HG03025 (cell line): ENCODE measurements at regions not wholly inside any gene's neighbourhood (a gene's known extent, or its start where the extent isn't known, plus 50 kb on each side); places are given as distances from the start of the nearest gene placed in this dataset.
"Not testable (repeated sequence)": the region's sequence is repeated elsewhere in the genome, so short reads cannot be mapped to it uniquely, and the experiment has no call there.

Experiments used
- ATAC-seq: cut with Tn5 transposase; IDR thresholded peaks from one replicate; pipeline ENCODE4 v1.9.1; 2021; ENCODE audit warnings: mild to moderate bottlenecking, moderate library complexity; ENCODE audit not compliant: unreplicated experiment, low FRiP score

- ATAC-seq = no peak
Measured at GRCh38 chr15:79602180-79602579, 170.0 kb downstream of the MINAR1 start.

DNA sequence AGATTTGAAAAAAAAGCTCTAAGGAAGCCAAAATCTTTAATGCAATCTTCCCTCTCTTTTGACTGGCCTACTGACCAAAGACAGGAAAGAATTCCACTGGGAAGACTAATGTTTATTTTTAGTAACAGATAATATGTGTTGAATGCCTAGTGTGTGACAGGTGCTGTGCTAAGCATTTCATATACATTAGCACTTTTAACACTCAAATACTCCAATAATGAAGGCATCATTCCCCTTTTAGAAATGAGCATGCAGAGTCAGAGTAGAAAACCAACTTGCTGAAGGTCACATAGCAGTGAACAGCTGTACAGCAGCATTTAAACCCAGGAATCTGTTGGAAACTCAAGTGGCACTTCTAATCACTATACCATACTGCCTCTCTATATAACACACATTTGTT is 170.6 kb downstream of the MINAR1 start:
- ATAC-seq = no peak

- ATAC-seq = no peak
Measured at GRCh38 chr15:79606831-79607355, 174.8 kb downstream of the MINAR1 start.

GRCh38 chr15:79608066-79608864 is 176.1 kb downstream of the MINAR1 start:
- ATAC-seq = no peak

DNA sequence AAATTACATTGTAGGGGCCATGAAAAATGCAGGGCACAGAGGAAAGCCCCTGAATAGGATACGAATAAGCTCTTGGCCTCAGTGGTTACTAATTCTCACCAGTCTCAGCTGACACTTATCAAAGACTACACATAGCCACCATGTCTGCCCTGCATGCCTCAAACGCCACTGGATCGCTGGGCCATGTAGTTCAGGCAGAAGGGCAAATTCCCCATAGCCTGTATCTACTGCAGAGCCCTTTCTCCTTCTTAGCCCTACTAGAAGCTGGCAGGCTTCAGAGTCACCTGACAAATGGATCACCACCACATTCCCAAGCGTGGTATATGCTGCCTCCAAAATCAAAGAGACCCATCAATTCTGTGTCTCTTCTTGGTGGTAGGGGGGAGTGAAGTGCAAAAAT is 177.4 kb downstream of the MINAR1 start:
- ATAC-seq = no peak

DNA sequence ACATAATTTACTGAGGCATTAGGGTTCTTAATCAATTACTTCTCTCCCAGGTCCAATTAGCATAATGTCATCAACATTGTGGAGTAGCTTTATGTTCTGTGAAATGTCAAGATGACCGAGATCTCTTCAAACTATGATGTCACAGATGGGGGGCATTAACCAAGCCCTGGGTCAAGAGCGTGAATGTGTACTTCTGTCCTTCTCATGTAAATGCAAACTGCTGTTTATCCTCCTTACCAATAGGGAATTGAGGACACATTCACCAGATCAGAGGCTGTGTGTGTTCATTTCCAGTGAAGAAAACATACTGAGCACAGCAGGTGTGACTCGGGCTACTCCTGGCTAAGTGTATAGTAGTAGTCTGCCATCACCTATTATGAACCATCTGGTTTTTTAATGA is 177.9 kb downstream of the MINAR1 start:
- ATAC-seq = no peak

GRCh38 chr15:79615754-79616153 is 183.6 kb downstream of the MINAR1 start:
- ATAC-seq = no peak

- ATAC-seq = no peak
Measured at GRCh38 chr15:79617071-79617470, 184.9 kb downstream of the MINAR1 start.

DNA sequence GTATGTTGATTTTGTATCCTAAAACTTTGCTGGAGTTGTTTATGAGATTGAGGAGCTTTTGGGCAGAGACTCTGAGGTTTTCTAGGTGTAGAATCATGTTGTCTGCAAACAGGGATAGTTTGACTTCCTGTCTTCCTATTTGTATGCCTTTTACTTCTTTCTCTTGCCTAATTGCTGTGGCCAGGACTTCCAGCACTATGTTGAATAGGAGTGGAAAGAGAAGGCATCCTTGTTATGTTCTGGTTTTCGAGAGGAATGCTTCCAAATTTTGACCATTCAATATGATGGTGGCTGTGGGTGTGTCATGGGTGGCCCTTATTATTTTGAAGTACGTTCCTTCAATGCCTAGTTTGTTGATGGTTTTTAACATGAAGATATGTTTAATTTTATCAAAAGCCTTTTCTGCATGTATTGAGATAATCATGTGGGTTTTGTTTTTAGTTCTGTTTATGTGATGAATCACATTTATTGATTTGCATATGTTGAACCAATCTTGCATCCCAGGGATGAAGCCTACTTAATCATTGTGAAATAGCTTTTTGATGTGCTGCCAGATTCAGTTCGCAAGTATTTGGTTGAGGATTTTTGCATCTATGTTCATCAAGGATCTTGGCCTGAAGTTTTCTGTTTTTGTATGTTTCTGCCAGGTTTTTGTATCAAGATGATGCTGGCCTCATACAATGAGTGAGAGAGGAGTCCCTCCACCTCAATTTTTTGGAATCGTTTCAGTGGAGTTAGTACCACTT is 188.1 kb downstream of the MINAR1 start:
- ATAC-seq = no peak

DNA sequence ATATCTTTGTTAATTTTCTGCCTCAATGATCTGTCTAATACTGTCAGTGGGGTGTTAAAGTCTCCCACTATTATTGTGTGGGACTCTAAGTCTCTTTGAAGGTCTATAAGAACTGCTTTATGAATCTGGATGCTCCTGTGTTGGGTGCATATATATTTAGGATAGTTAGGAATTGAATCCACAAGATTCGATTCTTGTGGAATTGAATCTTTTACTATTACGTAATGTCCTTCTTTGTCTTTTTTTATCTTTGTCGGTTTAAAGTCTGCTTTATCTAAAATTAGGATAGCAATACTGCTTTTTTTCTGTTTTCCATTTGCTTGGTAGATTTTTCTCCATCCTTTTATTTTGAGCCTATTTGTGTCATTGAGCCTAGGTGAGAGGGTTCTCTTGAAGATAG is 189.7 kb downstream of the MINAR1 start:
- not testable (repeated sequence) for ATAC-seq

DNA sequence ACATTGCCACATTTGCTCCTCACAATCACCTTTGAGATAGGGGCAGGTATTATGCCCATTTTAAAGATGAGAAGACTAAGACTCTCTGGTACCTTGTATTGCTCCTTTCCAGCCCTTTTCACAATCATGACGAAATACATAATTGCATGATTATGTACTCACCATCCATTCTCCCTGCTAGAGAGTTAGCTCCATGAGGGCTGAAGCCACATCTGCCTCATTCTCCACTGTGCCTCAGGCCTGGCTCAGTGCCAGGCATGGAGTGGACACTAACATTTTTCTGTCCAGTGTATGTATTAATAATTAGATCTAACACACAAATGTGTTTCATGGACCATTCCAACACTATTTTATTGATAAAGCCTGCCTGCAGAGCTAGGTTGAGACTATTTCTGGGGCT is 191.4 kb downstream of the MINAR1 start:
- no peak for ATAC-seq

- no peak for ATAC-seq
Measured at GRCh38 chr15:79629687-79630086, 197.6 kb downstream of the MINAR1 start.

GRCh38 chr15:79632457-79632856 is 200.3 kb downstream of the MINAR1 start:
- no peak for ATAC-seq

DNA sequence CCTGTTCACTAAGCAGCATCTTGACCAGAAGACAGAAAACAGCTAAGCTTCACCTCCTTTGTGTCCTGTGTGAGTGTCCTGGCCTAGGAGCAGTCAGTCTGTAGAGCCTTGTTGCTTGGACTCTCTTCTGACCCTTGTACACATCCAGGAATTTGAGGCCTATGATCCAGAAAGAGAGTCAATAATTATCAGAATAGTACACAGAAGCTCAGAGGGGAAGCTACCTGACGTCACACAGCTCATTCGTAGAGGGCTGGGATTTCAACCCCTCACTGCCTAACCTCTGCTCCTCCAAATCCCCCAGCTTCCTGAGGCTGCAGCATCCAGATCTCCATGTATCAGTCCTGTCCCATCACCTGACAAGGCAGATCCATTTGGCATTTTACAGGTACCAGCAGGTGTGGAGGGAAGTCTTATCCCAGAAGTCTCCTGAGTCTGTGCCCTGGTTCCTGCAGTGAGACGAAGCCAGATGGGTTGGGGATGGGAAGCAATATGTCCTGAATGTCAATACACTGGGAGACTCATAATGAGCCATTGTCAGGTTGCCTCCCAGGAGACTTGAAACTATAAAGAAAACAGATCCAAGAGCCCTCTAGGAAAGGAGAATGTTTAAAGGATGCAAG is 203.1 kb downstream of the MINAR1 start:
- no peak for ATAC-seq

DNA sequence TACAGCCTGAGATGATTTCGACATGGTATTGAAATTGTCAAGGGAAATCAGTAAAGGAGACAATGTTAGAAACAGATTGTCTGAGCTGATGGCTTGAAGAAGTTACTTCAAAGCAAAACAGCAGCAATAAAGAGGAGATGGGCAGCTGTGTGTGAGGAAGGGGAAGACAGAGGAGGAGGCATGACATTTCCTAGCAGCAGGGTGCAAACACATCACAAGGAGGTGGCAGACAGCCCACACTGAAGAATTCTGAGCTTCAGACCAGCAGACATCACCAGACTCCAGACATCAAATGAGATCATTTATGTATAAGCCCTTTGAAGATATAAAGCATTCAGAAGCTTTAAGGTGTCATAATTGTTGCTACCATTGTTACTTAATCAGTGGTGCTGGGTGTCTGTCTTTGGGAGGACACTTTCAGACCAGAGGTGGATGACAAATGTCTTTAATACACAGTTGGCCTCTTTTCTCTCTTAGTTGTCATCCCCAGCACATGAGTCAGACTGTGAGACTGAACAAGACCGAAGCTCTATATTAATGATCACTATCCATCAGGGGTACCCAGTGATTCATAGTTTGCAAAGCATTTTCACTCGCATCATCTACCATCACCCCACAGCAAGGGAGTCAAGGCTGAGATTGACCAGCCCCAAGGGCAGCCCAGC is 203.9 kb downstream of the MINAR1 start:
- no peak for ATAC-seq

DNA sequence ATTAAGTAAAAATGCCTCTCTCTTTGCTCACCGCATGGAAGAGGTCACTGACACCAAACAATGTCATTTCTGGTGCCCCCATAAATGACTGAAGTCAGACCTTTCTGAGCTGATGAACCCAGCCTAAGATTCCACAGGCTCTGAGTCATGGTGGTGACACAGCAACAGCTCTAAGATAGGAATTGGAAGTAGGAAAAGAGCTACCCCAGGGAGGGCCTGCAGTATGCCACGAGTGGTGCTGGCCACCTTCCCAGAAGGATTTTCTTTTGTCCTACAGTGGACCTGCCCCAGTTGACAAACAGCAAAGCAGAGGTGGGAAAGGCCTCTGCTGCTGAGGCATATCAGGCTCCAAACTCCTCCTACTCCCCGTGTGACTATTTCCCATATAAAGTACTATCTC is 208.1 kb downstream of the MINAR1 start:
- no peak for ATAC-seq

DNA sequence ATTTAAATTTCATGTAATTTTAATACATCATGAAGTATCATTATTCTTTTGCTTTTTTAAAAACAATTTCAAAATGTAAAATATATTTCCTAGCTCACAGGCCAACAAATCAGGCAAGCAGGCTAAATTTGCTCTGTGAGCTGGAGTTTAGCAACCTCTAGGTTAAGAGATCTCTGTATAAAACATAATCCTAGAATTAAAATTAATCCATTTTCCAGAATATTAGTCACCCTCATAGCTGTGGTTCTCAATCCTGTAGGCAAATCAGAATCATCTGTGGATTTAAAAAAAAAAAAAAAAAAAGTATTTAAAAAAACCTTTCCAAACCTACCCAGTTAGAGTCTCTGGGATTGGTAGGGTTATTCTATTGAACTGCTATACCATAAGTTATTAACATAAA is 209.7 kb downstream of the MINAR1 start:
- no peak for ATAC-seq

GRCh38 chr15:79643393-79643792 is 211.3 kb downstream of the MINAR1 start:
- ATAC-seq = no peak

GRCh38 chr15:79644091-79644490 is 212.0 kb downstream of the MINAR1 start:
- no peak for ATAC-seq

DNA sequence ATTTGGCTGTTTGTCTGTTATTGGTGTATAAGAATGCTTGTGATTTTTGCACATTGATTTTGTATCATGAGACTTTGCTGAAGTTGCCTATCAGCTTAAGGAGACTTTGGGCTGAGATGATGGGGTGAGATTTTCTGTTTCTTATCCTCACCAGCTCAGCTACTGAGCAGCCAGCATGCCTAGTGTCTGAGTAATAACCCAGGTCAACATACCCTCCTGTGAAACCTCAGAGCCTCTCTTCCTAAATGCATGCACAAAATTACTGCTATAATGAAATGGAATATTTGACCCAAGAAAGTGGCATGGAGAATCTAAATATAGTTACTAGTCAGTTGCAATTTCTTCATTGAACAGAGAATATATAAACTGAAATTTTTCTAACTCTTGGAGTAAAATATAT is 220.8 kb downstream of the MINAR1 start:
- not testable (repeated sequence) for ATAC-seq

DNA sequence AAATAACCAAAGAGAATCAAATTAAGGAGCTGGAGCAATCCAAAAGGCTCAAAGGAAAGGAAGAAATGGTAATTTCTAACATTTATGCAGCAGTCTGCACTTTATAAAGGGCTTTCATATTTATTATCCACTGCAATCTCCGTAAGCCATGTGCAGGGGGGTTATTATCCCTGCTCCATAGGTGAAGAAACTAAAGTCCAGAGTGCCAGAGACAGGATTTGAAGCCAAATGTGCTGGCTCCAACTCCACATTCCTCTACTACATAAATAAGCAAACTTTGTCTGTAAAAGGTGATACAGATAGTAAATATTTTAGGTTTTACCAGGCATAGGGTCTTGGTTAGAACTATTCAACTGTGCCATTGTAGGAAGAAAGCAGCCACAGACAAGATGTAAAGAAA is 221.4 kb downstream of the MINAR1 start:
- no peak for ATAC-seq
